Tibial nerve (tissue), 4 donors: ENCODE measurements at regions not wholly inside any gene's neighbourhood (a gene's known extent, or its start where the extent isn't known, plus 50 kb on each side); places are given as distances from the start of the nearest gene placed in this dataset.

Experiments
- EP300 ChIP-seq, 2 donors: sonication (generic); formaldehyde crosslinking; IDR thresholded peaks; one replicate each; pipeline ENCODE4 v1.6.1; 2017; ENCODE audit warnings: antibody characterized with exemption in 2 of 2, mild to moderate bottlenecking in 1 of 2
- POLR2A ChIP-seq, 2 donors: fragments of 450-650 bp; IDR thresholded peaks; one replicate each; pipeline ENCODE4 v1.6.1; 2017; ENCODE audit warnings: antibody characterized with exemption in 2 of 2, mild to moderate bottlenecking in 2 of 2, moderate library complexity in 2 of 2
- TF ChIP-seq, protein P1 (sequence below), 5 experiments: fragments of 200-600 bp in 3 of 5; fragments of 450-650 bp in 2 of 5; sonication (generic) in 3 of 5; IDR thresholded peaks; one replicate each; pipeline ENCODE4 v1.5.1; 2016 to 2019; ENCODE audit warnings: antibody characterized with exemption in 5 of 5, mild to moderate bottlenecking in 3 of 5, moderate library complexity in 2 of 5

DNA sequence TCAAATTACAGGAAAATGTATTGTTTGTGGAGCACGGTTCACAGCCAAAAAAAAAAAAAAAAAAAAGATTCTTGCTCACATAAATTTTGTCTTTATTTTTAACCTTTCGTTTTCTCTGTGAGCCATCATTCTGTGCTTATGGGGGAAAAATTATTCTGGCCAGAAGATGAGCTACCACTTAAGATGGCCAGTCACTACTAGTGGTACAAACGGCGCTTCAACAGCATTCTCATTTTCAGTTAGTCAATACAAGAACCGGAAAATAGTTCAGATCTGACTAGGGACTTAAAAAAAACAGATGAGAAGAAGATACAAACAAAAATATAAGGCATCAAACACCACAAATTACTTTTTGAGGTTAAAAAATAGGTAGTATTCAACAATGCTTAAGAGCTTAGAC lies 158.6 kb upstream of the CNTN5 start:
- TF ChIP-seq, protein P1, sequence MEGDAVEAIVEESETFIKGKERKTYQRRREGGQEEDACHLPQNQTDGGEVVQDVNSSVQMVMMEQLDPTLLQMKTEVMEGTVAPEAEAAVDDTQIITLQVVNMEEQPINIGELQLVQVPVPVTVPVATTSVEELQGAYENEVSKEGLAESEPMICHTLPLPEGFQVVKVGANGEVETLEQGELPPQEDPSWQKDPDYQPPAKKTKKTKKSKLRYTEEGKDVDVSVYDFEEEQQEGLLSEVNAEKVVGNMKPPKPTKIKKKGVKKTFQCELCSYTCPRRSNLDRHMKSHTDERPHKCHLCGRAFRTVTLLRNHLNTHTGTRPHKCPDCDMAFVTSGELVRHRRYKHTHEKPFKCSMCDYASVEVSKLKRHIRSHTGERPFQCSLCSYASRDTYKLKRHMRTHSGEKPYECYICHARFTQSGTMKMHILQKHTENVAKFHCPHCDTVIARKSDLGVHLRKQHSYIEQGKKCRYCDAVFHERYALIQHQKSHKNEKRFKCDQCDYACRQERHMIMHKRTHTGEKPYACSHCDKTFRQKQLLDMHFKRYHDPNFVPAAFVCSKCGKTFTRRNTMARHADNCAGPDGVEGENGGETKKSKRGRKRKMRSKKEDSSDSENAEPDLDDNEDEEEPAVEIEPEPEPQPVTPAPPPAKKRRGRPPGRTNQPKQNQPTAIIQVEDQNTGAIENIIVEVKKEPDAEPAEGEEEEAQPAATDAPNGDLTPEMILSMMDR (IDR thresholded peaks at IDR 0.05), result no peak
- no peak for TF ChIP-seq POLR2A (IDR thresholded peaks at IDR 0.05)
- no peak for TF ChIP-seq EP300 (IDR thresholded peaks at IDR 0.05)
